ENCODE measurements at regions not wholly inside any gene's neighbourhood (a gene's known extent, or its start where the extent isn't known, plus 50 kb on each side); places are given as distances from the start of the nearest gene placed in this dataset.

DNA sequence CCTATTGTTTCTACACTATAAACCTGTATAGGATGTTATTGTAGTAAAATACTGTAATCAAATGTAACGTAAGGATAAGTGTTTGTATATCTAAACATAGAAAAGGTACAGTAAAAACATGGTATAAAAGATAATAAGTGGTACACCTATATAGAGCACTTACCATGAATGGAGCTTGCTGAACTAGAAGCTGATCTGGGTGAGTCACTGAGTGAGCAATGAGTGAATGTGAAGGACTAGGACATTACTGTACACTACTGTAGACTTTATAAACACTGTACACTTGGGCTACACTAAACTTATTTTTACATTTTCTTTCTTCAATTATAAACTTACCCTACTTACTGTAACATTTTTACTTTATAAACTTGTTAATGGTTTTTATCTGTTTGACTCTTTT lies 732.9 kb upstream of the LRRN3 start:
- TF ChIP-seq, protein P1, sequence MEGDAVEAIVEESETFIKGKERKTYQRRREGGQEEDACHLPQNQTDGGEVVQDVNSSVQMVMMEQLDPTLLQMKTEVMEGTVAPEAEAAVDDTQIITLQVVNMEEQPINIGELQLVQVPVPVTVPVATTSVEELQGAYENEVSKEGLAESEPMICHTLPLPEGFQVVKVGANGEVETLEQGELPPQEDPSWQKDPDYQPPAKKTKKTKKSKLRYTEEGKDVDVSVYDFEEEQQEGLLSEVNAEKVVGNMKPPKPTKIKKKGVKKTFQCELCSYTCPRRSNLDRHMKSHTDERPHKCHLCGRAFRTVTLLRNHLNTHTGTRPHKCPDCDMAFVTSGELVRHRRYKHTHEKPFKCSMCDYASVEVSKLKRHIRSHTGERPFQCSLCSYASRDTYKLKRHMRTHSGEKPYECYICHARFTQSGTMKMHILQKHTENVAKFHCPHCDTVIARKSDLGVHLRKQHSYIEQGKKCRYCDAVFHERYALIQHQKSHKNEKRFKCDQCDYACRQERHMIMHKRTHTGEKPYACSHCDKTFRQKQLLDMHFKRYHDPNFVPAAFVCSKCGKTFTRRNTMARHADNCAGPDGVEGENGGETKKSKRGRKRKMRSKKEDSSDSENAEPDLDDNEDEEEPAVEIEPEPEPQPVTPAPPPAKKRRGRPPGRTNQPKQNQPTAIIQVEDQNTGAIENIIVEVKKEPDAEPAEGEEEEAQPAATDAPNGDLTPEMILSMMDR (IDR thresholded peaks at IDR 0.05; ENCODE audit: low read depth, low read length, missing input control), result no peak
- TF ChIP-seq JUND (IDR thresholded peaks at IDR 0.05) (no peak), YY1 (IDR thresholded peaks at IDR 0.05) (no peak), RAD21 (IDR thresholded peaks at IDR 0.05) (no peak)
- TF ChIP-seq, protein P2, sequence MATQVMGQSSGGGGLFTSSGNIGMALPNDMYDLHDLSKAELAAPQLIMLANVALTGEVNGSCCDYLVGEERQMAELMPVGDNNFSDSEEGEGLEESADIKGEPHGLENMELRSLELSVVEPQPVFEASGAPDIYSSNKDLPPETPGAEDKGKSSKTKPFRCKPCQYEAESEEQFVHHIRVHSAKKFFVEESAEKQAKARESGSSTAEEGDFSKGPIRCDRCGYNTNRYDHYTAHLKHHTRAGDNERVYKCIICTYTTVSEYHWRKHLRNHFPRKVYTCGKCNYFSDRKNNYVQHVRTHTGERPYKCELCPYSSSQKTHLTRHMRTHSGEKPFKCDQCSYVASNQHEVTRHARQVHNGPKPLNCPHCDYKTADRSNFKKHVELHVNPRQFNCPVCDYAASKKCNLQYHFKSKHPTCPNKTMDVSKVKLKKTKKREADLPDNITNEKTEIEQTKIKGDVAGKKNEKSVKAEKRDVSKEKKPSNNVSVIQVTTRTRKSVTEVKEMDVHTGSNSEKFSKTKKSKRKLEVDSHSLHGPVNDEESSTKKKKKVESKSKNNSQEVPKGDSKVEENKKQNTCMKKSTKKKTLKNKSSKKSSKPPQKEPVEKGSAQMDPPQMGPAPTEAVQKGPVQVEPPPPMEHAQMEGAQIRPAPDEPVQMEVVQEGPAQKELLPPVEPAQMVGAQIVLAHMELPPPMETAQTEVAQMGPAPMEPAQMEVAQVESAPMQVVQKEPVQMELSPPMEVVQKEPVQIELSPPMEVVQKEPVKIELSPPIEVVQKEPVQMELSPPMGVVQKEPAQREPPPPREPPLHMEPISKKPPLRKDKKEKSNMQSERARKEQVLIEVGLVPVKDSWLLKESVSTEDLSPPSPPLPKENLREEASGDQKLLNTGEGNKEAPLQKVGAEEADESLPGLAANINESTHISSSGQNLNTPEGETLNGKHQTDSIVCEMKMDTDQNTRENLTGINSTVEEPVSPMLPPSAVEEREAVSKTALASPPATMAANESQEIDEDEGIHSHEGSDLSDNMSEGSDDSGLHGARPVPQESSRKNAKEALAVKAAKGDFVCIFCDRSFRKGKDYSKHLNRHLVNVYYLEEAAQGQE (IDR thresholded peaks at IDR 0.05), result no peak
- TF ChIP-seq, protein P3, sequence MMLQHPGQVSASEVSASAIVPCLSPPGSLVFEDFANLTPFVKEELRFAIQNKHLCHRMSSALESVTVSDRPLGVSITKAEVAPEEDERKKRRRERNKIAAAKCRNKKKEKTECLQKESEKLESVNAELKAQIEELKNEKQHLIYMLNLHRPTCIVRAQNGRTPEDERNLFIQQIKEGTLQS (IDR thresholded peaks at IDR 0.05), result no peak

Data from liver (tissue), 3 donors.